Activated T-helper 2 cell treated with anti-CD3 and anti-CD28 coated beads, Interferon-gamma antibody, Interleukin-2, Interleukin-4, amounts not matched to agents 10 μg/mL and 5 μg/mL and 100 μg/mL, durations not matched to agents 14 hours and 24 hours and 36 hours (primary cell): ENCODE measurements at regions not wholly inside any gene's neighbourhood (a gene's known extent, or its start where the extent isn't known, plus 50 kb on each side); places are given as distances from the start of the nearest gene placed in this dataset.

Experiments
- DNase-seq: peaks from one replicate; pipeline ENCODE4 v3.0.0; 2021; ENCODE audit warnings: low spot score
- H3K27ac Mint-ChIP-seq: one replicate; pipeline ENCODE4 v1.8.0; 2021; ENCODE audit warnings: mixed read lengths
- H3K27me3 Mint-ChIP-seq: one replicate; pipeline ENCODE4 v1.8.0; 2021; ENCODE audit warnings: low read depth, mixed read lengths
- H3K36me3 Mint-ChIP-seq: one replicate; pipeline ENCODE4 v1.8.0; 2021; ENCODE audit warnings: low read depth, mixed read lengths
- H3K4me1 Mint-ChIP-seq: one replicate; pipeline ENCODE4 v1.8.0; 2021; ENCODE audit warnings: low read depth, mixed read lengths
- H3K4me3 Mint-ChIP-seq: one replicate; pipeline ENCODE4 v1.8.0; 2021; ENCODE audit warnings: low read depth, mild to moderate bottlenecking, moderate library complexity, mixed read lengths
- H3K9me3 Mint-ChIP-seq: one replicate; pipeline ENCODE4 v1.8.0; 2021; ENCODE audit warnings: mixed read lengths
- intact Hi-C: fragments of 100-400 bp; cut with micrococcal nuclease; formaldehyde crosslinking; loops from one replicate; pipeline ENCODE4 v1.15.1; 2023

DNA sequence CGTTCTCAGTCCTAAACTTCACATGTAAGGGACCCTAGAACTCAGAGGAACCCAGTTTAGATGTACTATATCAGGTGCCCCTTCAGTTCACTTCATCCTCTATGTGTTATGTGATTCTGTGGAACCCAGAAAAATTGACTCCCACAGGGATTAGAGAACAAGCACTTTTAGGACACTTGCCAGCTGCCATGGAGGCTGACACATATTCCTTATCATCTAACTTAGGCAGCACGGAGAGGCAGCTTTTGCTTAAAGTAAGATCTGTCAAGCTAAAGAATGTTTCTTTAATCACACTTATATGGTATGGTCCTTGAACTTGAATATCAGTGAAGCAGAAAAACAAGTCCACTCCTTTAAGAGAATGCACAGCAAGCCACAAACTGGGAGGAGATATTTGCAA is 701.5 kb upstream of the ID4 start:
- Mint-ChIP-seq H3K9me3 (peaks cover 18% of the 10 kb centered on the region), H3K4me1 (no peaks in the 10 kb centered on the region), H3K36me3 (no peaks in the 10 kb centered on the region), H3K27ac (no peak overlapping the region), H3K4me3 (no peak overlapping the region), H3K27me3 (no peaks in the 10 kb centered on the region)
- intact Hi-C loops: no loop called here
- DNase-seq: no peak

DNA sequence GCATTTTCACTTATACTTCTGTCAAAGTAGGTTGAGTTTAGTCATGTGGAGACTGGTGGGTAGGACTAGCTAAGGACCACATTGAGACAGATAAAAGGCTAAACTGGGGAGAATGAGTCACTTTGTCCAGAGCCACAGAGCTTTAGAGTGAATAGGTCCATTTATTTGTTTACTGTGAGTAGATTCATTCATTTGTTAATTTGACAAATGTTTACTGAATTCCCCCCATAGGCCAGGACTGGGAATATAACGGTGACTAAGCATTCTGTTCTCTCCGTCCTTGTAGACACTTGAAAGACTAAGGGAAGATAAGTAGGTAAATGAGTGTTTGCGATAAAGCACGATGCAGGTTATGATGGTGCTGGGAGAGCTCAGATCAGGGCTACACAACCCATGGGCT is 699.7 kb upstream of the ID4 start:
- peaks cover 18% of the 10 kb centered on the region for H3K9me3 Mint-ChIP-seq
- no peaks in the 10 kb centered on the region for H3K36me3 Mint-ChIP-seq
- H3K4me3 Mint-ChIP-seq: no peak overlapping the region
- H3K27me3 Mint-ChIP-seq: no peaks in the 10 kb centered on the region
- no peak overlapping the region for H3K27ac Mint-ChIP-seq
- H3K4me1 Mint-ChIP-seq: no peaks in the 10 kb centered on the region
- no peak for DNase-seq
- intact Hi-C loops: no loop called here

DNA sequence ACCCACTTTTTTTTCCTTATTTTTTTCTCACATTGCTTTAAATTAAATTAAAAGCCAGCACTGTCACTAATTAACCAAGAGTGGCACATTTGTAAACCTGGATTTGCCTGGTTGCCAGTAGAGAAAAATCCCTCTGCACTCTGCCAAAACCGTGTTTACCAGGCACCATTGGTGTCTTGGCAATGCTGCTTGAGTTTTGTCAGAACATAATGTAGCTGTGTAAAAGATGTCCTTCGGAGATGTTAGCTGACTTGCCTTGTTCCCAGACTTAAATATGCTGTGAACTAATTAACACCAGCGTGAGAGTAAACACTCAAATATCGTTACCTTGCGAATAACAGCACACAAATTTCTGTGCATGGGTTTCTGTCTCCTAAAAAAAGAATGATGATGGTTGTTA is 694.9 kb upstream of the ID4 start:
- no peak for DNase-seq
- intact Hi-C loops: no loop called here
- Mint-ChIP-seq H3K4me3 (no peak overlapping the region), H3K9me3 (peaks cover 12% of the 10 kb centered on the region), H3K27ac (no peak overlapping the region), H3K4me1 (no peaks in the 10 kb centered on the region), H3K36me3 (no peaks in the 10 kb centered on the region), H3K27me3 (no peaks in the 10 kb centered on the region)

DNA sequence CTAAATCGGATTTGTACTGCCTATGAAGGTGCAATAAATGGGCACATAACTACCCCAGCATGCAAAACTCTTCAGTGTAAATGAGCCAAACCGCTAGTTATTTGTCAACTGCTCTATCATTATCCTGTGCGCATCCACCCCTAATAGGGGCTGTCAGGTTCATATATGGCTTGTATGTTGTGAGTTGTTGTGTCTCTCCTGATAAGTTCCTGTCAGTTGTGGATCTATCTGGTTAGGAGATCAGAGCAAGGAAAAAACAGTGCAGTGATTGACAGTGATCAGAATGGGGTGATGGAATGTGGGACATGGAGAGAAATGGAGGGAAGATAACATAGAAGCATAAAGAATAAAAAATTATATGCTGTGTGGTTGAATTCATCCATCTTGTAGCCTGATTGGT is 686.9 kb upstream of the ID4 start:
- intact Hi-C loops: no loop called here
- H3K36me3 Mint-ChIP-seq: no peaks in the 10 kb centered on the region
- no peak overlapping the region for H3K4me3 Mint-ChIP-seq

DNA sequence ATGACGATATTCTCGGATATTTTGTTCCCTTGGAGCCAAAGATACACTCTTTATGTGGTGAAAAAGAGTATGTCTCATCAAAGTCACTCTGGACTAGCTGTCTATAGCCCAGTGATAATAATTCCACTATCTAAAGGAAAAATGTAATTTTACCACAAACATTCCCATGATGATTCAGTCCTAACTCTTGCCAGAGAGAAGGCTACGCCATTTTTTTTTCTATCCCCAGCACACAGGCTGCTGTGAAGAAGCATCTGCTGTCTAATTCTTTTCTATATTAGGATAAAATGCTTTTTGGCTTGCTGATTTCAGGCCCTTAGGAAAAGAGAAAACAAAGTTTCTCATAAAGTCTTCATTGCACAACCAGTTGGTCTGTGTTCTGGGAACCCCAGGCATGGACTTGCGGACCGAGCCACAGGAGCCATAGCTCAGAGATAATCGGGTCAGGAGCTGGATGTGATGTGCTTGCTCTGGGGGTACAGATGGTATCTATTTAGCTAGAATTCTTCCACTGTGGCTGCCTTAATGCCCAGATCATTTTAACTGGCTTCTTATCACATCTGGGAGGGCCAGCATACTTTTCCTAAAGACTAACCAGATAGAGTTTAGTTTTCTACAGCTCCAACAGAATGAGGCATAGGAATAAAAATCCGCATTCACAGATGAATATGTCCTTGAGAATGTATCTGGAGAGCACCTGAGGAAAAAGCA is 683.7 kb upstream of the ID4 start:
- H3K27me3 Mint-ChIP-seq: no peaks in the 10 kb centered on the region
- intact Hi-C loops: no loop called here
- no peak overlapping the region for H3K27ac Mint-ChIP-seq
- peaks cover 16% of the 10 kb centered on the region for H3K9me3 Mint-ChIP-seq
- DNase-seq: no peak
- no peaks in the 10 kb centered on the region for H3K4me1 Mint-ChIP-seq
- no peaks in the 10 kb centered on the region for H3K36me3 Mint-ChIP-seq
- H3K4me3 Mint-ChIP-seq: no peak overlapping the region

More for the DNA sequence above, 686.9 kb upstream of the ID4 start:
- DNase-seq: no peak
- Mint-ChIP-seq H3K27me3 (no peaks in the 10 kb centered on the region), H3K4me1 (no peaks in the 10 kb centered on the region), H3K27ac (no peak overlapping the region), H3K9me3 (peaks cover 19% of the 10 kb centered on the region)

DNA sequence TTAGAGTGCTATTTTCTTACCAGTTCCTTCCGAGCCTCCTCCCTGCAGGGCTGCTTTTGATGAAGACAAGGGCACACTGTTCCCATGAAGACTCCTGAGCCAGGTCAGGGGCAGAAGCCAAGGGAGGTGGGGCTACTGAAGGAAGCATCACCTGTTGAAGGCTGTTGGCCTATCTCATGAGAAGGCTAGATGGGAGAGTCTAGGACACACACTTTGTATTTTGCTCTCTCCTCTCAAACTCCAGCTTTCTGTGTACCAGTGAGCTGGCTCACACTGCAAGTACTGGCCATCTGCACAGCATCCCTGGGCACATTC is 683.2 kb upstream of the ID4 start:
- no peak for DNase-seq
- H3K27ac Mint-ChIP-seq: no peak overlapping the region
- no peak overlapping the region for H3K4me3 Mint-ChIP-seq
- no peaks in the 10 kb centered on the region for H3K36me3 Mint-ChIP-seq
- intact Hi-C loops: no loop called here
- H3K4me1 Mint-ChIP-seq: no peaks in the 10 kb centered on the region
- H3K9me3 Mint-ChIP-seq: peaks cover 13% of the 10 kb centered on the region
- H3K27me3 Mint-ChIP-seq: no peaks in the 10 kb centered on the region

DNA sequence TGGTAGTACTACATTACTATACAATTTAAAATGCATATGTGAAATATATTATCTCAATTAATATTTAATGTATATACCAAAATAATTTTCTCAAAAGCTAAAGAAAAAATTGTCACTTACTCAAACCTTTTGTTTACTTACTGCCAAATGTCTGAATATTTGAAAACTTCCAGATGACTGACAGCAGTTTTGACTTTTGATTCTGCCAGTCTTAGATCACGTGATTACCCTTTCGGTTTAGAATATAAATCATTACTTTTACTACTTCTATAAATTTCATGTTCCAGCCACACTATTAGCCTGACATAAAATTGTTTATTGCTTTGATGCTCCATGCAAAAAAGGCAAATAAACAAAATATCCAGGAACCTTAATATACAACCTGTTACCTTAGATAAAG is 680.7 kb upstream of the ID4 start:
- Mint-ChIP-seq H3K9me3 (peaks cover 14% of the 10 kb centered on the region), H3K4me3 (no peak overlapping the region), H3K4me1 (no peaks in the 10 kb centered on the region), H3K27me3 (no peaks in the 10 kb centered on the region), H3K27ac (no peak overlapping the region), H3K36me3 (no peaks in the 10 kb centered on the region)
- intact Hi-C loops: no loop called here
- no peak for DNase-seq

DNA sequence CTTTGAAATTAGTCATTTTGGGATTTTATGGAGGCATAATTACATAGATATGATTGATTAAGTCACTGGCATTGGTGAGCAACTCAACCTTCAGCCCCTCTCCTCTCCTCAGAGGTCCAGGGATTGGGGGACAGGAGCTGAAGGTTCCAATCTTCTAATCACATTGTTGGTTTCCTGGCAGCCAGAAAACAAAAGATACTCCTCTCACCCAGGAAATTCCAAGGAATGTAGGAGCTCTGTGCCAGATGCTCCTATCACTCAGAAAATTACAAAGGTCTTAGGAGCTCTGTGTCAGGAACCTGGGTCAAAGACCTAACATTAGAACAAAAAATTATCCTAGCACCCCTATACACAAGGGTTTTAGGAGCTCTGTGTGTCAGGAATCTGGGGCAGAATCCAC is 679.7 kb upstream of the ID4 start:
- Mint-ChIP-seq H3K27me3 (no peaks in the 10 kb centered on the region), H3K9me3 (peaks cover 11% of the 10 kb centered on the region), H3K4me1 (no peaks in the 10 kb centered on the region), H3K4me3 (no peak overlapping the region), H3K36me3 (no peaks in the 10 kb centered on the region), H3K27ac (no peak overlapping the region)
- DNase-seq: no peak
- intact Hi-C loops: no loop called here

DNA sequence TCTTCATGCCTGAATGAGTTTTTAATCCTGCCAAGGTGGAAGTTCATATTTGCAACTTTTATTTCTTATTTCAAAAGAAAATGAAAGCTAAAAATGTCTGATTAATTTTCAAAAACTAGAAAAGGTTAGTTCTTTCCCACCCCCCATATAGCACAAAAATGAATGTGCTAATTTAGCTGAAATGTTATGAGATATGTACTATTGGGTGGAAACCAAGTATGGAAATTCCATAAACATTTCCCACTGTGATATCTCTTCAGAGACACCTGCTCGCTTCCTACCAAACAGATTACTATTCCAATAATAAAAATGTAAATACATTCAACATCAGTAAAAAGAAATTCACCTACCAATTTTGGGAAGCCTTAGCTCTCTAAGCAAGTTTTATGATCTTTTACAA is 678.6 kb upstream of the ID4 start:
- H3K4me3 Mint-ChIP-seq: no peak overlapping the region
- no peaks in the 10 kb centered on the region for H3K4me1 Mint-ChIP-seq
- H3K9me3 Mint-ChIP-seq: peaks cover 6% of the 10 kb centered on the region
- no peaks in the 10 kb centered on the region for H3K27me3 Mint-ChIP-seq
- no peak overlapping the region for H3K27ac Mint-ChIP-seq
- no peaks in the 10 kb centered on the region for H3K36me3 Mint-ChIP-seq
- no peak for DNase-seq
- intact Hi-C loops: no loop called here

DNA sequence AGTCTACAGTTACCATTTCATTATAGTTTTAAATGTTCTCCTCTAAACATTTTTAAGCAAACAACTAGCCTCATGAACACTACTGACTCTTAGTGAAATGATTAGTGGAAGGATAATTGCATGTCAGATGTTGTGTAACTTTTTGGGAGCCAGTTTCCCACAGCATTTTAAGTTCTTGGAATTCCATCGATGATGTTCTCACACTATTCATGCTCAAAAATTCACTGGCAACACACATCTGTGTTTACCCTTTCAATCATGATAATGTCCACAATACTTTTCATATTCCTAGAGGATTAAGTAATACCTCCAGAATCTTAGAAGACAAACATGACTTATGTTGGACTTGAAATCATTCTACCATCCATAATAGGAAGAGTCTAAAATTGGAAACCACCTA is 678.1 kb upstream of the ID4 start:
- intact Hi-C loops: no loop called here
- Mint-ChIP-seq H3K9me3 (peaks cover 6% of the 10 kb centered on the region), H3K36me3 (no peaks in the 10 kb centered on the region), H3K4me3 (no peak overlapping the region), H3K27ac (no peak overlapping the region), H3K27me3 (no peaks in the 10 kb centered on the region), H3K4me1 (no peaks in the 10 kb centered on the region)
- DNase-seq: no peak

DNA sequence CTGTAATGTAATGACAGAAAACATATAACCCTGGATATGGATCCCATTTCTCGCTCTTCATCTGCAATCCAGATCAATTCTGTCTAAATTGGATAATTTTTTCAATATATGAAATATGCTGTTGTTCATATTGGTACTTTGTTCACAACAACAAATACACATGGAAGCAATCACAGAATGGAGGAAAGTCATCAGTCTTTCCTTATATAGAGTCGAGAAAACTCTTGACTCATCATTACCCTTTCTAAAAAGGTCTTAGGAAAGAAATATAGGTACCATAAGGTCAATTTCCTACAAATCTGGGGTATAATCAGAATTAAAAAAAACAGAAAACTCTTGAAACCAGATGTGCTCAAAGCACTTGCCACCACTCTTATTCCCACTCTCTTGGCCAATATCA is 677.6 kb upstream of the ID4 start:
- DNase-seq: no peak
- no peak overlapping the region for H3K27ac Mint-ChIP-seq
- H3K36me3 Mint-ChIP-seq: no peaks in the 10 kb centered on the region
- no peaks in the 10 kb centered on the region for H3K27me3 Mint-ChIP-seq
- H3K4me1 Mint-ChIP-seq: no peaks in the 10 kb centered on the region
- intact Hi-C loops: no loop called here
- H3K9me3 Mint-ChIP-seq: peaks cover 6% of the 10 kb centered on the region
- no peak overlapping the region for H3K4me3 Mint-ChIP-seq

DNA sequence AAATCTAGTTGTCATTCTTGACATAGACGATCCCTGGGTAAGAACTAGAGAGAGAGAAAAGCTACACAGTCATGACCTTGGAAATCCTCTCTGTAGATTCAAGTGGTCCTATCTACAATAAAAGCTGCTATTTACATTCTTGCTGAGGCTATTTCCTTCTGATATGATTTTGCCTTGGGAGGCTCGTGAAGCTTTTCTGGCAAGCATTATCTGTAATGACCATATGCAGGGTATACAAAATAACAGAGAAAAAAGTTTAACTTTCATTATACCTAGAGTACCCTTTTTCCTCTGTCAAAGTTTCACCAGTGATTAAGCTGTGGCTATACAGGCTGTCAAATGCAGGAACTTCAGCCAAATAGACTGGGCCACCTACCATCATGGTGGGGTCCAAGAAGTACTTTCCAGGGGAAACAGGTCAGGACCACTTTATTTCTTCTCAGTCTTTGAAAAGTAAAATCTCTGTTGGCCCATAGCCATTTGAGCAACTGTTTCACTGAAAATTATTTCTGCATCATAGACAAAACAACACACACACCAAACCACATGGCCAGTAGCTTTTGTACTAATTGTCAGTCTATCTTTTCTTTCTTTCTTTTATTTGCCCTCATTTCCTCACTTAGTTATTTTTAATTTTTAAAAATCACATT is 677.0 kb upstream of the ID4 start:
- intact Hi-C loops: no loop called here
- H3K4me1 Mint-ChIP-seq: no peaks in the 10 kb centered on the region
- no peak overlapping the region for H3K27ac Mint-ChIP-seq
- peaks cover 6% of the 10 kb centered on the region for H3K9me3 Mint-ChIP-seq
- H3K36me3 Mint-ChIP-seq: no peaks in the 10 kb centered on the region
- no peak for DNase-seq
- H3K4me3 Mint-ChIP-seq: no peak overlapping the region
- H3K27me3 Mint-ChIP-seq: no peaks in the 10 kb centered on the region

DNA sequence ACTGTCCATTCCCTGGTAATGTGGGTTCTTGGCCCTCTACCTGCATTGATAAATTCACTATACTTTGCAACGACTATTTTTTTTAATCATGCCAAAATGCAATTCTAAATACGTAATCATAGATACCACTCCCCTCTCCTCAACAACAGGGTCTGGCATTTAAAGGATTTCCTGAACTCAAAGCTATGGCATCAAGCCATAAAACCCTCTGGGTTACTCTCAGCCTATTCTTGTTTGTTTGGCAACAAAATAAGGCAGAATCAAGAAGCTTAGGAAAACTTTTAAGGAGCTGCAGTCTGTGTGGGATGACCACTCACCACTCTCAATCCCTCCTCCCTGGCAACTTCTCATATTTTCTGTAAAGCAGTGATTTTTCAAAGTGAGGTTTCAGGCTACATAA is 669.9 kb upstream of the ID4 start:
- Mint-ChIP-seq H3K4me1 (no peaks in the 10 kb centered on the region), H3K9me3 (peaks cover 7% of the 10 kb centered on the region), H3K36me3 (no peaks in the 10 kb centered on the region), H3K4me3 (no peak overlapping the region), H3K27me3 (no peaks in the 10 kb centered on the region), H3K27ac (no peak overlapping the region)
- DNase-seq: no peak
- intact Hi-C loops: no loop called here

DNA sequence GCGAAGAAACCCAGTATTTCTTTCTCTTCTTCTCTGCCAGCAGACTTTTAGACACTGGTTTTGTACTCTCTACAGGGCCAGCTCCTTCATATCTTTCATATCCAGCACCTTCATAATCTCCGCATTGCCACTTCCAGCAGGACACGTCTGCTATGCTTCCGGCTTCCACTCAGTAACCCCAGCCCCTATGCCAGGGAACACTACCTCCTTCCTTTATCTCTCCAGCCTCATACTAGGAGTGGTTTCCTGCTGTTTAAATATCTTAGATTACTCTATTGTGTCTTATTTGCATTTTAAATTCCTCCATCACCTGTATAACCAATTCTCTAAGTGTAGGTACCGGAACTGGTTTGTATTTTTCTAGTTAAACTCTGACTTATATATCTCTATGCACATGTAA is 667.8 kb upstream of the ID4 start:
- intact Hi-C loops: no loop called here
- no peaks in the 10 kb centered on the region for H3K4me1 Mint-ChIP-seq
- H3K27me3 Mint-ChIP-seq: no peaks in the 10 kb centered on the region

More for the DNA sequence above, 667.8 kb upstream of the ID4 start:
- H3K9me3 Mint-ChIP-seq: peaks cover 13% of the 10 kb centered on the region
- no peaks in the 10 kb centered on the region for H3K36me3 Mint-ChIP-seq
- DNase-seq: no peak
- H3K27ac Mint-ChIP-seq: no peak overlapping the region
- H3K4me3 Mint-ChIP-seq: no peak overlapping the region
